BLaER1 (cell line): ENCODE measurements at regions not wholly inside any gene's neighbourhood (a gene's known extent, or its start where the extent isn't known, plus 50 kb on each side); places are given as distances from the start of the nearest gene placed in this dataset.
"Not testable (repeated sequence)": the region's sequence is repeated elsewhere in the genome, so short reads cannot be mapped to it uniquely, and the experiment has no call there.

ENCODE experiments used
- H3K27ac ChIP-seq: shearing (Covaris generic); formaldehyde crosslinking; 2 replicates; pipeline ENCODE4 v1.8.1; 2022
- H3K27me3 ChIP-seq: shearing (Covaris generic); formaldehyde crosslinking; 2 replicates; pipeline ENCODE4 v1.8.1; 2022
- H3K36me3 ChIP-seq: shearing (Covaris generic); formaldehyde crosslinking; 2 replicates; pipeline ENCODE4 v1.8.1; 2022
- H3K4me1 ChIP-seq: shearing (Covaris generic); formaldehyde crosslinking; 2 replicates; pipeline ENCODE4 v1.8.1; 2022
- H3K4me2 ChIP-seq: shearing (Covaris generic); formaldehyde crosslinking; 2 replicates; pipeline ENCODE4 v1.8.1; 2022
- H3K4me3 ChIP-seq: shearing (Covaris generic); formaldehyde crosslinking; 2 replicates; pipeline ENCODE4 v1.8.1; 2022
- H3K9ac ChIP-seq: shearing (Covaris generic); formaldehyde crosslinking; 2 replicates; pipeline ENCODE4 v1.8.1; 2022
- H3K9me3 ChIP-seq: shearing (Covaris generic); formaldehyde crosslinking; 2 replicates; pipeline ENCODE4 v1.8.1; 2022
- H4K20me1 ChIP-seq: shearing (Covaris generic); formaldehyde crosslinking; 2 replicates; pipeline ENCODE4 v1.8.1; 2022

DNA sequence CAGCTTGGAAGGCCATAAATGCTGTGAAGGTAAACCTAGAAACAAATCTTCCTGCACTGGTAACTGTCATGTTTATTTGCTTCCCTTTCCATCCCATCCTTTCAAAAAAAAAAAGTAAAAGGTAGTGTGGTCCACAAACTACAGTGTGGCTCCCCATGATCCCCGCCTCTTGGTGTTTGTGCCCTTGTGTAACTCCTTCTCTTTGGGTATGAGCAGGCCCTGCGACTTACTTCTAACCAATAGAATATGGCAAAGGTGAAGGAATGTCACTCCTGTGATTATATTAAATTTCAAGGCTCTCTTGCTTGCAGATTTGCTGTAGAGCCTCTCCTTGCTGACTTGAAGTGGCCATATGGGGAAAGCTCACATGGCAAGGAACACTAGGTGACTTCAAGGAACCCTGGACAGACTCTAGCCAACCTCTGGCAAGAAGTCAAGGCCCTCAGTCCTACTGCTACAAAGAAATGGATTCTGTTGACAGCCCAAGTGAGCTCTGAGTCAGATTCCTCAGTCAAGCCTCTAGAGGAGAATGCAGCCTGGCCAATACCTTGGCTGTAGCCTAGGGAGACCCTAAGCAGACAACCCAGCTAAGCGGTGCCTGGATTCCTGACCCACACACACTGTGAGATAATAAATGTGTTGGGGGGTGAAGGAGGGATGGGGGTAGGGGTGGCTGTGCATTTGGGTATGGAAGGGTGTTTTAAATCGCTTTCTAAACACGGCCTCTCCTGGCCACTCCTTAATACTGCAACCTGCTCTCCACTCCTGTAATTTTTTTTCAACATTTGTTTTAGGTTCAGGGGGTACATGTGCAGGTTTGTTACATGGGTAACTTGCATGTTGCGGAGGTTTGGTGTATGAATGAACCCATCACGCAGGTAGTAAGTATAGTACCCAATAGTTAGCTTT, 115.0 kb upstream of the NBPF9 start:
- not testable (repeated sequence) for H3K36me3 ChIP-seq, H3K27me3 ChIP-seq, H3K4me1 ChIP-seq

DNA sequence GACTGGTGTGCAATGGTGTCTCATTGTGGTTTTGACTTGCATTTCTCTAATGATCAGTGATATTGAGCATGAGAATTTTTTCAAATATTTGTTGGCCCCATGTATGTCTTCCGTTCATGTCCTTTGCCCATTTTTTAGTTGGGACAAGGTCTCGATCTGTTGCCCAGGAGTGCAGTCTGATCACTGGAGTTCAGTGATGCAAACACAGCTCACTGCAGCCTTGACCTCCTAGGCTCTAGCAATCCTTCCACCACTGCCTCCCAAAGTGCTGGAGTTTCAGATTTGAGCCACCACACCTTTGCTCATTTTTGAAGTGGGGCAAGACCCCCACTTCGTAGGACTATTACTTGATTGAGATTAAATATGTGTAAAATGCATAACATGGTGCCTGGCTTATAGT, 116.2 kb upstream of the NBPF9 start:
- H4K20me1 ChIP-seq, H3K4me2 ChIP-seq, H3K9ac ChIP-seq: not testable (repeated sequence)

More for the DNA sequence above, 115.0 kb upstream of the NBPF9 start:
- not testable (repeated sequence) for H3K9me3 ChIP-seq, H3K4me3 ChIP-seq, H3K27ac ChIP-seq, H3K9ac ChIP-seq, H3K4me2 ChIP-seq, H4K20me1 ChIP-seq

DNA sequence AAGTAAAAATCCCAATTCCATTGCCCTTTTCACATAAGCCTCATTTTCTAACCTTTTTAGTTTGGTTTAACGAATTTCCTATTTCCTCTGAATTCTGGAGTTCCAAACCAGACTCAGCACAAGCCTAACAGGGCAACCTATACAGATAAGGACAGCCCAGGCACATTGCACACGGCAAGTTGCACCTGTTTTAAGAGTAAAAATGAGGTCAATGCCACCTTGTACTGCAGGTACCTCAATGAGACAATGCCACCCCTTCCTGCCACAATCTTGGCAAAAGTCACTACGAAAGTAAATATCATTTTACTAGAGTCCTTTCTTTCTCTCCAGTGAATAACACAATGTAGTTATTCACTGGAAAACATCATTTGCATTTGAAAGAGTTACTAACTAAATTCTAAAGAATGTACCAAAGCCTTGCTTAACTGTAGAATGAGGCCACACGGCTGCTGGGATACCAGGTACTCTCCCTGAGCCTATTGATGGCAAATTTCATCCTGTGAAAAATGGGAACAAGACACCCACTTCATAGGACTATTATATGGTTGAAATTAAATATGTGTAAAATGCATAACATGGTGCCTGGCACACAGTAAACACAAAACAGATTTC, 117.2 kb upstream of the NBPF9 start:
- not testable (repeated sequence) for H3K9me3 ChIP-seq, H3K4me1 ChIP-seq, H3K4me3 ChIP-seq, H3K36me3 ChIP-seq, H3K27ac ChIP-seq, H3K4me2 ChIP-seq, H4K20me1 ChIP-seq, H3K9ac ChIP-seq, H3K27me3 ChIP-seq

More for the DNA sequence above, 116.2 kb upstream of the NBPF9 start:
- H3K4me1 ChIP-seq, H3K27ac ChIP-seq, H3K27me3 ChIP-seq, H3K36me3 ChIP-seq, H3K4me3 ChIP-seq, H3K9me3 ChIP-seq: not testable (repeated sequence)

DNA sequence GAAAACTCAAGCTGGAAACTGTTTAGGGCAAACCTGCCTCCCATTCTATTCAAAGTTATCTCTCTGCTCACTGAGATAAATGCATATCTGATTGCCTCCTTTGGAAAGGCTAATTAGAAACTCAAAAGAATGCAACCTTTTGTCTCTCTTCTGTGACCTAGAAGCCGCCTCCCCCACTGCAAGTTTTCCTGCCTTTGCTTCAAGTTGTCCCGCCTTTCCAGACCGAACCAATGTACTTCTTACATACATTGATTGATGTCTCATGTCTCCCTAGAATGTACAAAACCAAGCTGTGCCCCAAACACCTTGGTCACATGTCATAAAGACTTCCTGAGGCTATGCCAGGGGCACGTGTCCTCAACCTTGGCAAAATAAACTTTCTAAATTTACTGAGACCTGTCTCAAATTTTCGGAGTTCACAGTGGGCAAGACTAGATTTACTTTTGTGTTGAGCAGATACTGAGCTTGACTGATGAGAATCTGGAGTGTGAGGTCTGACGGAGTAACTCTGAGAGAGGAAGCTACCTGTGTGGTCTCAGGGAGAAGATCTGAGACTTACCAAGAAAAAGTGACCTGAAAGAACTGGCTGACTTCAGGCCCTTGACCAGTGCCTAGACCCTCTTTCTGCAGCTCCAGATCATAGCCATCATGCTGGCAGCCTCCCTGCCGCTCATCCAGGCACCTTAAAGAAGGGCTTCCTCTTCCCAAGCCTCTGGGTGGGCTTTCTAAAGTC, 124.7 kb upstream of the NBPF9 start:
- H3K27ac ChIP-seq, H3K4me2 ChIP-seq, H4K20me1 ChIP-seq: not testable (repeated sequence)

DNA sequence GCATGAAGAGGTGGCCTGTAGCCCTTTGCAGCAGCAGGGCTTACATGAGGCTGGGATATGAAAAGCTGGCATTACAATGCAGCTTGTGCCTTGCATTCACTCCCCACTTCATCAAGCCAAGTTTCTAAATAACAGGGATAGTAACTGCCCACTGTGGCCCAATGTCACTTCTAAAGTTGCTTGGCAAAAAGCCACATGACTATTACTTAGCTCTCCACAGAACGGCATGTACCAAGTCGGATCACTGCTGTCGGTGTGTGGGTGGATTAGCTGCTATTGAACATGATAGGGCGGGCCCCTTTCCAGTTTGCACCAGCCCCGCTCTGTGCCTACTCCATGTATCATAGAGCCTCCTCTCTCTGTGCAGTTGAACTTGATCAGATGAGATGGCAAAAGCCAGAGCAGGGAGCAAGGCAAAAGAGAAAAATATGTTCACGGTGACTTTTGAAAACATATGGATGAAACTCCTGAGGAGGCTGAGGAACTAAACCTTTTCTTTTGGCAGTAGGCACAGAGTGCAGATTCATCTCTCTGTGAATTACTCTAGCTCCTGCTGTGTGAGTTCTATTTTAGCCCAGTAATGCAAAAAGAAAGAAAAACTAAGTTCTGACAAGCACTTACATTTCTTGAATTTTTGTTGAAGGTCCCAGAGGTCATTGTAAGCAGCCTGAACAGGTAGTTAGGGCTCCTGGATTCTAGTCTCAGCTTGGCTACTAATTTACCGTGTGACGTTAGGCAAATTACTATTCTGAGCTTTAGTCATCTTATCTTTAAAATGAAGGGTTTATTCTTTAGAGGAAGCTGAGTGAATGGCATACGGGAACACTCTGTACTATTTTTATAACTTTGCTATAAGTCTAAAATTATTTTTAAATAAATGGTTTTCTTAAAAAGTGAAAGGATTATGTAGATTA, 125.6 kb upstream of the NBPF9 start:
- not testable (repeated sequence) for H3K4me1 ChIP-seq, H3K36me3 ChIP-seq, H3K9me3 ChIP-seq, H3K27me3 ChIP-seq, H3K27ac ChIP-seq, H3K4me3 ChIP-seq, H4K20me1 ChIP-seq, H3K9ac ChIP-seq, H3K4me2 ChIP-seq

More for the DNA sequence above, 124.7 kb upstream of the NBPF9 start:
- not testable (repeated sequence) for H3K9ac ChIP-seq, H3K9me3 ChIP-seq, H3K4me3 ChIP-seq, H3K27me3 ChIP-seq, H3K4me1 ChIP-seq, H3K36me3 ChIP-seq

DNA sequence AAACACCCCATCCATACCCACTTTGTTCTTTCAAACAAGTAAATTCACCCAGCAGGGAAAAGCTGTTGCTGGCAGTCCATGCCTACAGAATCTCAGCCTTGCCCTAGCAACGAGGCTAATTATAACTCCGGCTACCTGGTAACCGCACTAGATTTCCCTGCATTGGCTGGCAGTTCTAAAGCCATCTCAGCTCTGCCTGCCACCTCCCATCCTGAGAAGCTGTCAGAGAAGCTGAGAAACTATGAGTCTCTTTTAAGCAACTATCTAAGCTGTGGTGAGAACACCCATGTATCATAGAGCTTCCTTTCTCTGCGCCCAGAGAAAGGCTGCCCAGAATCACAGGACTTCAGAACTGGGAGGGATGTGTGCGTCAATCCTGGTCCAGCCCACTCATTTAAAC, 126.5 kb upstream of the NBPF9 start:
- H3K27ac ChIP-seq, H3K9me3 ChIP-seq, H3K4me2 ChIP-seq, H3K36me3 ChIP-seq, H3K9ac ChIP-seq, H3K4me3 ChIP-seq, H3K27me3 ChIP-seq, H3K4me1 ChIP-seq, H4K20me1 ChIP-seq: not testable (repeated sequence)

DNA sequence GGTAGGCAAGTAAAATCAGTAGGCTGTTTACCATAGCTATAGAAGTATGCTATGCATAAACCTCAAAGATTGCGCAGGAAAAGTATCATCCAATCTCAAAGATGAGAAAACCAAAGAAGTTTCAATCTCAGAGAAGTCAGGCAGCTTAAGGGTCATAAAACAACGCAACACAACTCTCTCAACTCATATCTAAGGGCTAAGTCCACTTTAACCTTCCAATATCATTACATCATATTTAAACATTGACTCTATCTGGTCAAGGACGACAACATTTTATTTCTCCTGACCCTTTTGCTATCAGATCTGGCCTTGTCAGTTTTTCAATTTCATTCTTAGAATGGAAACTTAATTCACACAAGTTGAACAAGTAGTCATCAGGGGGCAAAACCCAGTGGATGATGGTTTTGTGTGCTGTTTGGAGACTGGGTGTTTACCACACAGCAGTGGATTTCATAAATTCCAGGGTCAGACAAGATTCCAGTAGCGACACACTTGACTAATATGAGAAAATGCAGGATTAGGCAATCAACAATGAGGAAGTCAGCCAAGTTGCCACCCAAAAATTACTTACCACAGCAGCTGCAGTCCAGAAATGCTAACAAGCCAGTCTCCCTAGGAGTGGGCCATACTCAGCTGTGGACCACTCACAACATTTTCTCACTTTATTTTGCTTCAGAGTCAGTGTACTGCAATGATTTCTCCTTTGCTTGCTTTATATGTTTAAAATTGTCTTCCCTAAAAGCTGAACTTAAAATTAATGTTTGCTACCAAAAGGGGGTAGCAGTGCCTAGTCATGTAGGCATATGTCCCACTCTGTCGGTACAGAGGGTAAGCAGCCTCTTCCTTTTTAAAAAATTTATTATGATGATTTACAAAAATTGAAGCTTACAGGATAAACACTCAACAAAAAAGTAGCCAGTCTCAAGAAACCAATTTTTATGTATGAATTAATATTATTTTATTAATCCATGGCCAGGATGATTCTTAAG, 131.9 kb upstream of the NBPF9 start:
- H3K9ac ChIP-seq, H3K9me3 ChIP-seq, H3K36me3 ChIP-seq, H3K27ac ChIP-seq, H3K4me1 ChIP-seq, H3K4me2 ChIP-seq, H4K20me1 ChIP-seq, H3K4me3 ChIP-seq, H3K27me3 ChIP-seq: not testable (repeated sequence)

DNA sequence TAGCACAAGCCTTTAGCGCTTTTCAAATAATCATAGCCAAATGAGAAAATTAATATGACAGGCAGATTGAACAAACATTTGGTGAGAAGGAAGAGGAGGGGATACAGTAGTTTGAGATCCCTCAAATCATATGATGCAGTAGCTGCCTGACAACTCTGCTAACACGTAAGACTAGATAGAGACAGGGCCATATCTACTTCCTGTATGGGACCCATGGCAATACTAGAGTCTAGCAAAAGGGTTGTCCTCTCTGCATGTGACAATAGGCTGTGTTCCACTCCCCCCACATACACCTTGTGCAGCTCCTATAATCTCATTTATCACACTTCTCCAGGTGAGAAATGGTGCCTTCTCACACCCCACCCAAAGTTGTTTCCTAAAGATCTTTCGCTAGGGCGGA, 134.2 kb upstream of the NBPF9 start:
- H3K27ac ChIP-seq, result not testable (repeated sequence)

DNA sequence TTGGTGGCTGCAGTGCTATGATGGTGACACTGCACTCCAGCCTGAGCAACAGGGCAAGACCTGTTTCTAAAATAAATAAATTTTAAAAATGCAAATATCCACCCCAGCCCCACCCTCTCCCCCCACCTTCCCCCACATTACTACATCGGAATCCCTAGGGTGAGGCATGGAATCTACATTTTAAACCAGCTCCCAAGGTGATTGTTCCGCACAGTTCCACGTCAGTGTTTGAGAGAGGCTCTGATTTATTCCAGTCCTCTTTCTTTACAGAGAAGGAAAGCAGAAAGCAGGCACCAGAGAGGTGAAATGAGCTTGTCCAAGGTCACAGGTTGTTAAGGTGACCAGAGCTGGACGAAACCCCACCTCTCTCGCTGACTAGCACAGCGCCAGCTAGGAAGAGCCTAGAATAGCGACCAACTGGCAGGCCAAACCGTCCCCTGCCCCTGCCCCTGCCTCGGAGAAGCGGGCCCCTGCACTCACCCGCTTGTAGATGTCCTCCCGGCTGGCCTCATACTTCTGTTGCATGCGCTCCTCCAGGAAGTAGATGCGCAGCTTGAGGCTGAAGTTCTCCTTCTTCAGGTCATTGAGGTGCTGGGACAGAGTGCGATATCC, 136.7 kb upstream of the NBPF9 start:
- not testable (repeated sequence) for H3K4me1 ChIP-seq, H3K4me3 ChIP-seq, H3K9me3 ChIP-seq, H3K9ac ChIP-seq, H3K27ac ChIP-seq, H3K4me2 ChIP-seq, H3K27me3 ChIP-seq, H3K36me3 ChIP-seq, H4K20me1 ChIP-seq

More for the DNA sequence above, 134.2 kb upstream of the NBPF9 start:
- H3K27me3 ChIP-seq, H3K4me3 ChIP-seq, H4K20me1 ChIP-seq, H3K9me3 ChIP-seq, H3K9ac ChIP-seq, H3K36me3 ChIP-seq, H3K4me2 ChIP-seq, H3K4me1 ChIP-seq: not testable (repeated sequence)

DNA sequence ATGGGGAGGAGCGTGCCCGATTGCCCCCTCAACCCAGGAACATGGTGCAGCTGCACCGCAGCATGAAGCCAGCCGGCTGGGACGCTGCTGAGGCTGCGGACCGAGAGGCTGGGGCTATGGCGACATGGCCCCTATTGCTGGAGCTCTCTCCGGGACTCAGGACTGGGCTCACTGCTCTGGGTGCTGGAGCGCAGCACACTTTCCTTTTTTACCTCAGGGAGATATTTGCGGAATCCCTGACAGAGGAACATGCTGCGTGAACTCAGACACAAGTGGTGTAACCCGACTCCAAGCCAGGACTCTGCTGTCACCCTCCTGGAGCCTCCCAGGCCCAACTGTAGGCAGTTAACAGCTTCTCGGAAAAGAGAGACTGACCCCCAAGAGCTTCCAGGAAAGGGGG, 137.2 kb upstream of the NBPF9 start:
- H3K4me2 ChIP-seq, H3K27me3 ChIP-seq, H3K9me3 ChIP-seq, H3K4me1 ChIP-seq, H3K4me3 ChIP-seq, H3K9ac ChIP-seq, H4K20me1 ChIP-seq, H3K27ac ChIP-seq, H3K36me3 ChIP-seq: not testable (repeated sequence)

DNA sequence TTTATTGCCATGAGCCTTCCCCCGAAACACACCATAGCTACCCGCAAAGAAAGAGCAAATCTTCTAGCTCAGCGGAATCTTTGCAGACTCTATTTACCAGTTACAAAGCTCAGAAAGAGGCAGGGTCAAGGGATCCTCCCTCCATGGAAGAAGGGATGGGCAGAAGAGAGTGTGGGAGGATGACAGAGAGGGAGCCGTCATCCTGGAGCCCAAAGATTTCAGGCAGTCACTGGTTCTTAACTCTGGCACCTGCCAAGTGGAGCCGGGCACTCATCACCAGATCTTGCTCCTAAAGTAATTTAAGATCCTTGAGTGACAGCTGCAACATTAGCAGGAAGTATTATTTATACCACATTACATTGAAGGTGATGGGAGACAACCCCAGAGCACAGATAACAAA, 137.9 kb upstream of the NBPF9 start:
- H3K4me3 ChIP-seq, H3K27me3 ChIP-seq, H3K4me1 ChIP-seq, H4K20me1 ChIP-seq, H3K4me2 ChIP-seq, H3K9ac ChIP-seq, H3K36me3 ChIP-seq, H3K9me3 ChIP-seq, H3K27ac ChIP-seq: not testable (repeated sequence)

DNA sequence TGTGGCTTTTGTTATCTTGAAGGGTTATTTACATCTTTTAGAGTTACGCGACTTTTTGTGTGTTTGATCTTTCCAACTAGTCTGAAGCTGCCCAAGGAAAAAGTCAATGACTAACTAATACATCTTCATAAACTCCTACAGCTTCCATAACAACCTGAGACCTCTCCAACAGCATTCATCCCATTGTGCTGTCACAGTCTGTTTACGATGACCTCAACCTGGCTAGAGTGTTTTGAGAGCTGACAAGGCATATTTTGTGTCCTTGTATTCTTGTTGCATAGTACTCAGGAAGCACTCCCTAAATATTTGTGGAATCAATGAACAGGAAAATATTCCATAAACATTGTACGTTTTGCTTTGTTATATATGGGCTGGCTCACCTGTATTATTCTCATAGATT, 140.2 kb upstream of the NBPF9 start:
- H3K36me3 ChIP-seq, H3K27ac ChIP-seq, H3K27me3 ChIP-seq, H3K4me3 ChIP-seq, H3K9ac ChIP-seq, H3K9me3 ChIP-seq, H4K20me1 ChIP-seq, H3K4me1 ChIP-seq, H3K4me2 ChIP-seq: not testable (repeated sequence)

DNA sequence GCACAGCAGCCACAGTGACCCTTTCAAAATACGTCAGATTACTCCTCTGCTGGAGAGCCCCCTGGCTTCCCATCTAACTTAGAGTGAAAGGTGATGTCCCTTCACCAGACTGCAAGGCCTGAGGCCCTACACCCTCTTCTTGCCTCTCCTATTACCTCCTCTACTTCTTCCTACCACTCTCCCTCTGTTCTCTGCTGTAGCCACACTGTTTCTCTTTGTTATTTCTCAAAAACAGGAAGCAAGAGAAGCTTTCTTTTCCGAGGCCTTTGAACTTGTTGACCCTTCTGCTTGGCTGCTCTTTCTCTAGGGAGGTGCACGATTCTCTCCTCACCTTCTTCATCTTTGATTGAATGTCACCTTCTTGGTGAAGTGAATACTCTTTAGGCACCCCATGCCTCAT, 141.3 kb upstream of the NBPF9 start:
- not testable (repeated sequence) for H3K4me2 ChIP-seq, H3K27me3 ChIP-seq, H3K4me3 ChIP-seq, H4K20me1 ChIP-seq, H3K4me1 ChIP-seq, H3K27ac ChIP-seq, H3K36me3 ChIP-seq, H3K9ac ChIP-seq, H3K9me3 ChIP-seq
